ENCODE measurements at regions not wholly inside any gene's neighbourhood (a gene's known extent, or its start where the extent isn't known, plus 50 kb on each side); places are given as distances from the start of the nearest gene placed in this dataset.

DNA sequence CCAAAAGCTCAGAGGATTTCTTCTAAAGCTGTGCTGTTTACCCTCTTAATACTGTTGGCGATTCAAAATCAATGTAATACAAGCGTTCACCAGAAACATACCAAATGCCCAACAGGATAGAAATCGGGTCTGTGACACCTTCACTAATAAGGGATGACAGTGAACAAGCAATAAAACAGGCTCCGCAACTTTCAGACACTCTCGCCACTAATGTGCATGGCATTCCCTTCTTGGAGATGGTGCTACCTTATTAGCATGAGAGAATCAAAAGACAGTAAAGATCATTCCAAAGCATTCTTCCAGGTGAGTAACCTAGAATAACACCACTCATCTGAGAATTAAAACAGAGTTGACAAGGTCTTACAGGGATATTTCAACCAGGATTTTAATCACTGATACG is 367.1 kb downstream of the TTLL7 start:
- Mint-ChIP-seq H3K36me3 (ENCODE audit: unreplicated experiment) (no peaks in the 10 kb centered on the region), H3K9me3 (ENCODE audit: unreplicated experiment) (no peaks in the 10 kb centered on the region), H3K4me3 (ENCODE audit: unreplicated experiment) (no peak overlapping the region), H3K27ac (ENCODE audit: unreplicated experiment) (no peak overlapping the region), H3K4me1 (ENCODE audit: unreplicated experiment) (no peaks in the 10 kb centered on the region), H3K27me3 (ENCODE audit: unreplicated experiment) (peaks cover 22% of the 10 kb centered on the region)
- DNase-seq (ENCODE audit: extremely low spot score, unreplicated experiment) = no peak
- TF ChIP-seq, protein P1, sequence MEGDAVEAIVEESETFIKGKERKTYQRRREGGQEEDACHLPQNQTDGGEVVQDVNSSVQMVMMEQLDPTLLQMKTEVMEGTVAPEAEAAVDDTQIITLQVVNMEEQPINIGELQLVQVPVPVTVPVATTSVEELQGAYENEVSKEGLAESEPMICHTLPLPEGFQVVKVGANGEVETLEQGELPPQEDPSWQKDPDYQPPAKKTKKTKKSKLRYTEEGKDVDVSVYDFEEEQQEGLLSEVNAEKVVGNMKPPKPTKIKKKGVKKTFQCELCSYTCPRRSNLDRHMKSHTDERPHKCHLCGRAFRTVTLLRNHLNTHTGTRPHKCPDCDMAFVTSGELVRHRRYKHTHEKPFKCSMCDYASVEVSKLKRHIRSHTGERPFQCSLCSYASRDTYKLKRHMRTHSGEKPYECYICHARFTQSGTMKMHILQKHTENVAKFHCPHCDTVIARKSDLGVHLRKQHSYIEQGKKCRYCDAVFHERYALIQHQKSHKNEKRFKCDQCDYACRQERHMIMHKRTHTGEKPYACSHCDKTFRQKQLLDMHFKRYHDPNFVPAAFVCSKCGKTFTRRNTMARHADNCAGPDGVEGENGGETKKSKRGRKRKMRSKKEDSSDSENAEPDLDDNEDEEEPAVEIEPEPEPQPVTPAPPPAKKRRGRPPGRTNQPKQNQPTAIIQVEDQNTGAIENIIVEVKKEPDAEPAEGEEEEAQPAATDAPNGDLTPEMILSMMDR (IDR thresholded peaks at IDR 0.05) = no peak

DNA sequence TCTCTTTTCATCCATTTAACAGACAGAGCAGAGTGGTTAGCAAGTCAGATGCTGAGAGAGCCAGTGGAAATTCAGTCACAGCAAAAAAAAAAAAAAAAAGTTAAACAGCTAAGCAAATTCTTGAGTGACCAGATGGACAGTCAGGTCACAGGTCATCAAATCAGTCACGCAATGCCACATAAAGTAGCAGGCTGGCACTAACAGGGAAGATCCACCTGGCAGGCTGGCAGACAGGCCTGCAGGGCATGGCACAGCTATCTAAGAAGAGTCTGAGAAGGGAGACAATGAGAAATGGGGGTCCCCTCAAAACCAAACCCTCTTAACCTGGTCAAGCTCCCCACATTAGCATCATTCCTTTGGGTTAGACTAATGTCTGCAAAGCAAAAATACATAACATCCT is 371.9 kb downstream of the TTLL7 start:
- H3K9me3 Mint-ChIP-seq (ENCODE audit: unreplicated experiment) = no peaks in the 10 kb centered on the region
- no peaks in the 10 kb centered on the region for H3K27me3 Mint-ChIP-seq (ENCODE audit: unreplicated experiment)
- no peak for DNase-seq (ENCODE audit: extremely low spot score, unreplicated experiment)
- TF ChIP-seq, protein P1 (IDR thresholded peaks at IDR 0.05) = no peak
- H3K4me3 Mint-ChIP-seq (ENCODE audit: unreplicated experiment) = no peak overlapping the region
- no peaks in the 10 kb centered on the region for H3K36me3 Mint-ChIP-seq (ENCODE audit: unreplicated experiment)
- H3K4me1 Mint-ChIP-seq (ENCODE audit: unreplicated experiment) = no peaks in the 10 kb centered on the region
- no peak overlapping the region for H3K27ac Mint-ChIP-seq (ENCODE audit: unreplicated experiment)

DNA sequence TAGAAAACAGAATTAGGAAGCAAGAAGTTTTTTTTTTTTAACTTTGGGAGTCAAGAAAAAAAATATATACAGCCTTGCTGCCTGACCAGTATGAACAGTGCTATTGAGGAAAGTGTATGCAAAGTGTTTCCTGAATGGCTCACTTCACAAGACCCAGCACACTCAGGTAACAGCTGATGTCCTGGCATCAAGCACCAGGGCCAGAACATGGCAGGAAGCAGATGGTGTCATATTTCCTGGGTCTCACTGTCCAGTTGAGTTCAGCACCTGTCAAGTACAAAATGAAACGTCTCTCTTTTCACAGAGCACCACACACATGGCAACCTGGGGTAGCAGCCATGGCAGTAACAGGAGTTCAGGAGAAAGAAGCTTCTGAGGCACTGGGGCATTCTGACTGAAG is 372.3 kb downstream of the TTLL7 start:
- Mint-ChIP-seq H3K27ac (ENCODE audit: unreplicated experiment) (no peak overlapping the region), H3K36me3 (ENCODE audit: unreplicated experiment) (no peaks in the 10 kb centered on the region), H3K27me3 (ENCODE audit: unreplicated experiment) (no peaks in the 10 kb centered on the region), H3K4me3 (ENCODE audit: unreplicated experiment) (no peak overlapping the region), H3K9me3 (ENCODE audit: unreplicated experiment) (no peaks in the 10 kb centered on the region), H3K4me1 (ENCODE audit: unreplicated experiment) (no peaks in the 10 kb centered on the region)
- TF ChIP-seq, protein P1 (IDR thresholded peaks at IDR 0.05) = no peak
- DNase-seq (ENCODE audit: extremely low spot score, unreplicated experiment) = no peak

DNA sequence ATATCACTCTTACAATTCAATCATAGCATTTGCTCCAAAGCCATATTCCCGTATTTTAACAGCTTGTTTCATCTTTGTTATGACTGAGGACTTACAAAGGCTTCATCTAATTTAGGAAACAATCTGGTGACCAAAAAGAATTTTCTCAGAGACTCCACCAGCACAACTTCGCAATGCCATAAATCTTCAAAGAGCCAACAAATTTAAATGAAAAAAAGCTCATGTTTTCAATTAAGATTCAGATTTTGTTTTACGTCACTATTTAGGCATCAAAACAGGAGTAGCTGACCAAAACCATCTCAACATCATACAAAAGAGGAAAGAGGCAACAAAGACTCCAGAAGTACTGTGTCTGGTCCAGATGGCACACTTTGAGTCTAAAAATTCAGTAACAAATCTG is 373.3 kb downstream of the TTLL7 start:
- H3K4me1 Mint-ChIP-seq (ENCODE audit: unreplicated experiment) = no peaks in the 10 kb centered on the region
- TF ChIP-seq, protein P1 (IDR thresholded peaks at IDR 0.05) = no peak
- H3K27ac Mint-ChIP-seq (ENCODE audit: unreplicated experiment) = no peak overlapping the region
- no peaks in the 10 kb centered on the region for H3K27me3 Mint-ChIP-seq (ENCODE audit: unreplicated experiment)
- H3K4me3 Mint-ChIP-seq (ENCODE audit: unreplicated experiment) = no peak overlapping the region
- no peak for DNase-seq (ENCODE audit: extremely low spot score, unreplicated experiment)
- no peaks in the 10 kb centered on the region for H3K36me3 Mint-ChIP-seq (ENCODE audit: unreplicated experiment)
- no peaks in the 10 kb centered on the region for H3K9me3 Mint-ChIP-seq (ENCODE audit: unreplicated experiment)

DNA sequence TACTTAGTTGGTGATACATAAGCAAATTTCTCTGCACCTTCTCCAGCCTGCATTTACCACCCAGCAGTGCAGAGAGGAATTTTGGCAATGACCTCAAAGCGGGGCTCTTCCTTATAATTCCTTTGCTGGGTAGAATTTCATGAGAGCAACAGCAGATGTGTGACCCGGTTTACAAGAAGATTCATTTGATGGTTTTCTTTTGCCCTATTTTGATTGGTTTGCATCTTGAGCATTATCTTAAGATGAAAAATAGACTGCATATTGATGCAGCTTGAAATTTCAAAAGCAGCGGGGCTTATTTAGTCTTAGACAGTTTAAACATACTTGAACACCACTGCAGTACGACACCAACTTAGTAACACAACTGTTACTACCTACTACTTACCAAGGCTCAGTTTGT is 378.9 kb downstream of the TTLL7 start:
- TF ChIP-seq, protein P1 (IDR thresholded peaks at IDR 0.05) = no peak
- Mint-ChIP-seq H3K9me3 (ENCODE audit: unreplicated experiment) (no peaks in the 10 kb centered on the region), H3K4me3 (ENCODE audit: unreplicated experiment) (no peak overlapping the region), H3K27me3 (ENCODE audit: unreplicated experiment) (no peaks in the 10 kb centered on the region), H3K27ac (ENCODE audit: unreplicated experiment) (no peak overlapping the region), H3K4me1 (ENCODE audit: unreplicated experiment) (no peaks in the 10 kb centered on the region), H3K36me3 (ENCODE audit: unreplicated experiment) (no peaks in the 10 kb centered on the region)
- no peak for DNase-seq (ENCODE audit: extremely low spot score, unreplicated experiment)

All from osteocyte (in vitro differentiated cells).